ENCODE measurements at regions not wholly inside any gene's neighbourhood (a gene's known extent, or its start where the extent isn't known, plus 50 kb on each side); places are given as distances from the start of the nearest gene placed in this dataset.

DNA sequence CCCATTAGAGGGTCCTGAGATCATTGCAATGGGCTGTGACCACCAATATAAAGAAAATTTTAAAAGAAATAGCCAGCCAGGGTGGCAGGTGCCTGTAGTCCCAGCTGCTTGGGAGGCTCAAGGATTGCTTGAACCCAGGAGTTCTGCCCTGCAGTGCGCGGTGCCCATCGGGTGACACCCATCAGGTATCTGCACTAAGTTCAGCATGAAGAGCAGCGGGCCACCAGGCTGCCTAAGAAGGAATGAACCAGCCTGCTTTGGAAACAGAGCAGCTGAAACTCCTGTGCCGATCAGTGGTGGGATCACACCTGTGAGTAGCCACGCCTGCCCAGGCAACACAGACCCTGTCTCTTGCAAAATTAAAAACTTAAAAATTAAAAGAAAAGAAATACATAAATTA, 102.5 kb upstream of the FOXC1 start:
- no peak overlapping the region for H2AFZ ChIP-seq (replicated peaks; ENCODE audit: low read length, poor library complexity)
- H2AK5ac ChIP-seq (ENCODE audit: low read depth, low read length) = no peak overlapping the region
- ChIA-PET POLR2A (ENCODE audit: unreplicated experiment) (no interaction called here), CTCF (no interaction called here)
- H2BK5ac ChIP-seq (ENCODE audit: low read depth, low read length, poor library complexity, severe bottlenecking) = no peak overlapping the region
- peaks cover 35% of the 10 kb centered on the region for H3K27me3 ChIP-seq (ENCODE audit: control insufficient read depth, insufficient read depth, low read length)
- no peak overlapping the region for H3K9ac ChIP-seq (ENCODE audit: low read depth, low read length)
- no peak overlapping the region for H3K14ac ChIP-seq (replicated peaks; ENCODE audit: low read depth, low read length)
- no peaks in the 10 kb centered on the region; the same call in 1 of the 2 replicates for H3K9me3 ChIP-seq (ENCODE audit: control insufficient read depth, insufficient read depth, low read length)
- H3K56ac ChIP-seq (ENCODE audit: extremely low read depth, insufficient read depth, low read length) = no peak overlapping the region
- dilution Hi-C loops (cut with HindIII; ENCODE audit: low sequenced_read_pairs, unreplicated experiment) (no loop called here), intact Hi-C loops (cut with micrococcal nuclease) (no loop called here), in situ Hi-C loops (cut with MboI; ENCODE audit: low sequenced_read_pairs) (no loop called here)
- 96% methylated on average over 4 of the region's 6 CpGs; no CpG with 5 or more reads in 1 of the 2 experiments for WGBS, 2 experiments (ENCODE audit: extremely low coverage in 2 of 2, insufficient read length in 1 of 2)
- no peak overlapping the region for H4K91ac ChIP-seq (ENCODE audit: insufficient read depth, low read depth, low read length)
- H4K8ac ChIP-seq (ENCODE audit: low read depth in 2 of 2, low read length in 2 of 2) = no peak overlapping the region
- no peak for TF ChIP-seq FOS (IDR thresholded peaks at IDR 0.05; ENCODE audit: low read depth, low read length)
- TF ChIP-seq, protein P1, sequence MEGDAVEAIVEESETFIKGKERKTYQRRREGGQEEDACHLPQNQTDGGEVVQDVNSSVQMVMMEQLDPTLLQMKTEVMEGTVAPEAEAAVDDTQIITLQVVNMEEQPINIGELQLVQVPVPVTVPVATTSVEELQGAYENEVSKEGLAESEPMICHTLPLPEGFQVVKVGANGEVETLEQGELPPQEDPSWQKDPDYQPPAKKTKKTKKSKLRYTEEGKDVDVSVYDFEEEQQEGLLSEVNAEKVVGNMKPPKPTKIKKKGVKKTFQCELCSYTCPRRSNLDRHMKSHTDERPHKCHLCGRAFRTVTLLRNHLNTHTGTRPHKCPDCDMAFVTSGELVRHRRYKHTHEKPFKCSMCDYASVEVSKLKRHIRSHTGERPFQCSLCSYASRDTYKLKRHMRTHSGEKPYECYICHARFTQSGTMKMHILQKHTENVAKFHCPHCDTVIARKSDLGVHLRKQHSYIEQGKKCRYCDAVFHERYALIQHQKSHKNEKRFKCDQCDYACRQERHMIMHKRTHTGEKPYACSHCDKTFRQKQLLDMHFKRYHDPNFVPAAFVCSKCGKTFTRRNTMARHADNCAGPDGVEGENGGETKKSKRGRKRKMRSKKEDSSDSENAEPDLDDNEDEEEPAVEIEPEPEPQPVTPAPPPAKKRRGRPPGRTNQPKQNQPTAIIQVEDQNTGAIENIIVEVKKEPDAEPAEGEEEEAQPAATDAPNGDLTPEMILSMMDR (conservative IDR thresholded peaks at IDR 0.05; ENCODE audit: low read depth, low read length) = no peak
- TF ChIP-seq CEBPB (IDR thresholded peaks at IDR 0.05; ENCODE audit: low read depth, low read length) = no peak
- no peak for TF ChIP-seq MAZ (IDR thresholded peaks at IDR 0.05; ENCODE audit: borderline replicate concordance, low read depth, low read length)
- TF ChIP-seq NFE2L2 (IDR thresholded peaks at IDR 0.05; ENCODE audit: low read depth, low read length) = no peak
- no peak for TF ChIP-seq RCOR1 (IDR thresholded peaks at IDR 0.05; ENCODE audit: insufficient replicate concordance, low read length)
- TF ChIP-seq, protein P2, sequence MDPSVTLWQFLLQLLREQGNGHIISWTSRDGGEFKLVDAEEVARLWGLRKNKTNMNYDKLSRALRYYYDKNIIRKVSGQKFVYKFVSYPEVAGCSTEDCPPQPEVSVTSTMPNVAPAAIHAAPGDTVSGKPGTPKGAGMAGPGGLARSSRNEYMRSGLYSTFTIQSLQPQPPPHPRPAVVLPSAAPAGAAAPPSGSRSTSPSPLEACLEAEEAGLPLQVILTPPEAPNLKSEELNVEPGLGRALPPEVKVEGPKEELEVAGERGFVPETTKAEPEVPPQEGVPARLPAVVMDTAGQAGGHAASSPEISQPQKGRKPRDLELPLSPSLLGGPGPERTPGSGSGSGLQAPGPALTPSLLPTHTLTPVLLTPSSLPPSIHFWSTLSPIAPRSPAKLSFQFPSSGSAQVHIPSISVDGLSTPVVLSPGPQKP (IDR thresholded peaks at IDR 0.05; ENCODE audit: borderline replicate concordance, low read depth, low read length) = no peak
- TF ChIP-seq RFX5 (IDR thresholded peaks at IDR 0.05; ENCODE audit: low read depth, low read length) = no peak
- TF ChIP-seq SMC3 (IDR thresholded peaks at IDR 0.05; ENCODE audit: low read depth, low read length) = no peak
- TF ChIP-seq CHD1 (IDR thresholded peaks at IDR 0.05; ENCODE audit: low read depth, low read length) = no peak
- H2BK20ac ChIP-seq (ENCODE audit: low read depth, low read length) = no peak overlapping the region
- no peak overlapping the region for H4K5ac ChIP-seq (ENCODE audit: low read depth, low read length)
- no peak overlapping the region for H3K4me3 ChIP-seq (ENCODE audit: insufficient read depth, low read depth, low read length)
- no peak overlapping the region for H3K23ac ChIP-seq (ENCODE audit: low read depth, low read length)
- no peak for DNase-seq
- no peak for ATAC-seq (ENCODE audit: low read depth)
- H3K9me1 ChIP-seq (ENCODE audit: insufficient read depth, low read length) = no peaks in the 10 kb centered on the region
- H3K4ac ChIP-seq (ENCODE audit: low read depth, low read length) = no peak overlapping the region
- BruUV-seq (replicated peaks) = no TSS peak
- no peaks in the 10 kb centered on the region for H3K79me1 ChIP-seq (ENCODE audit: low read depth in 1 of 2, low read length in 2 of 2)
- no peak overlapping the region for H3K27ac ChIP-seq (ENCODE audit: insufficient read depth, low read length)
- no peaks in the 10 kb centered on the region for H4K20me1 ChIP-seq (ENCODE audit: insufficient read depth, low read length)
- H3K4me2 ChIP-seq (ENCODE audit: low read depth, low read length) = no peak overlapping the region
- no peak overlapping the region for H2BK120ac ChIP-seq (ENCODE audit: low read depth, low read length)
- no peaks in the 10 kb centered on the region for H3K36me3 ChIP-seq (ENCODE audit: control insufficient read depth, insufficient read depth, low read length)
- no peak overlapping the region for H2BK15ac ChIP-seq (ENCODE audit: low read depth, low read length)
- no peaks in the 10 kb centered on the region for H3K4me1 ChIP-seq (ENCODE audit: control insufficient read depth, insufficient read depth, low read length)
- no peak overlapping the region for H3K18ac ChIP-seq (ENCODE audit: low read depth, low read length)
- H2AK9ac ChIP-seq (replicated peaks; ENCODE audit: low read depth, low read length, poor library complexity) = no peak overlapping the region

All from IMR-90 (cell line).